ENCODE measurements at regions not wholly inside any gene's neighbourhood (a gene's known extent, or its start where the extent isn't known, plus 50 kb on each side); places are given as distances from the start of the nearest gene placed in this dataset.

- TF ChIP-seq POLR2A (IDR thresholded peaks at IDR 0.05) (no peak), POLR2AphosphoS5 (IDR thresholded peaks at IDR 0.05; ENCODE audit: insufficient read depth in 1 of 2, low read depth in 1 of 2) (no peak)
Measured at GRCh38 chr2:120599072-120599471, 136.6 kb upstream of the GLI2 start.

Data from vagina (tissue), 2 donors.